Activated CD8-positive, alpha-beta T cell treated with anti-CD3 and anti-CD28 coated beads for 36 hours (primary cell): ENCODE measurements at regions not wholly inside any gene's neighbourhood (a gene's known extent, or its start where the extent isn't known, plus 50 kb on each side); places are given as distances from the start of the nearest gene placed in this dataset.

Experiments
- ATAC-seq: fragments of 200-7000 bp; cut with Tn5 transposase; one replicate; pipeline ENCODE4 v1.10.0; 2021; ENCODE audit warnings: mild to moderate bottlenecking, moderate library complexity
- CTCF ChIA-PET: fragments of 350-600 bp; sonication (Branson Sonifier 250); formaldehyde crosslinking; loops from one replicate; lab custom pipeline; 2021; ENCODE audit warnings: antibody characterized with exemption; lab: Charles Lee
- POLR2A ChIA-PET: fragments of 350-600 bp; sonication (Branson Sonifier 250); formaldehyde crosslinking; loops from one replicate; lab custom pipeline; 2021; ENCODE audit warnings: antibody characterized with exemption; lab: Charles Lee
- DNase-seq: peaks from one replicate; pipeline ENCODE4 v3.0.0-alpha.2; 2020
- H3K27ac Mint-ChIP-seq: one replicate; pipeline ENCODE4 v1.8.0; 2021; ENCODE audit warnings: mild to moderate bottlenecking, mixed read lengths
- H3K27me3 Mint-ChIP-seq: one replicate; pipeline ENCODE4 v1.8.0; 2021; ENCODE audit warnings: mixed read lengths
- H3K36me3 Mint-ChIP-seq: one replicate; pipeline ENCODE4 v1.8.0; 2021; ENCODE audit warnings: low read depth, mixed read lengths
- H3K4me1 Mint-ChIP-seq: one replicate; pipeline ENCODE4 v1.8.0; 2021; ENCODE audit warnings: low read depth, mixed read lengths
- H3K4me3 Mint-ChIP-seq: one replicate; pipeline ENCODE4 v1.8.0; 2021; ENCODE audit warnings: mild to moderate bottlenecking, moderate library complexity, mixed read lengths
- H3K9me3 Mint-ChIP-seq: one replicate; pipeline ENCODE4 v1.8.0; 2021; ENCODE audit warnings: mixed read lengths
- CTCF ChIP-seq: fragments of 200-600 bp; IDR thresholded peaks from one replicate; pipeline ENCODE4 v1.8.0; 2022; ENCODE audit warnings: antibody characterized with exemption, mild to moderate bottlenecking
- intact Hi-C: fragments of 100-400 bp; cut with micrococcal nuclease; formaldehyde crosslinking; loops from one replicate; pipeline ENCODE4 v1.10.0; 2022

GRCh38 chr17:420479-421175 is 68.0 kb upstream of the RPH3AL start:
- Mint-ChIP-seq H3K4me3 (no peak overlapping the region), H3K27ac (no peak overlapping the region)
- POLR2A ChIA-PET: interaction anchor here (0.6 kb wide), 1 partner anchor 1414 kb away, joined by 3 read pairs; no protein-coding TSS in a partner anchor

GRCh38 chr17:419073-419735 is 66.6 kb upstream of the RPH3AL start:
- ATAC-seq (peak; percentile 10), DNase-seq (peak; percentile 76)
- POLR2A ChIA-PET: interaction anchor here (1.1 to 1.4 kb wide), 2 partner anchors 21 to 78 kb away, joined by 3 read pairs; no protein-coding TSS in a partner anchor
- CTCF ChIA-PET: interaction anchor here (0.6 to 1.0 kb wide), 2 partner anchors 24 to 281 kb away, joined by 3 read pairs; no protein-coding TSS in a partner anchor
- TF ChIP-seq CTCF: no peak
- Mint-ChIP-seq H3K27ac (peak overlapping the region; percentile 80), H3K36me3 (peaks cover 2% of the 10 kb centered on the region), H3K4me1 (peaks cover 51% of the 10 kb centered on the region), H3K27me3 (no peaks in the 10 kb centered on the region), H3K9me3 (no peaks in the 10 kb centered on the region), H3K4me3 (no peak overlapping the region)
- intact Hi-C loops: no loop called here

More at GRCh38 chr17:420479-421175, 68.0 kb upstream of the RPH3AL start:
- intact Hi-C loops: no loop called here
- H3K27me3 Mint-ChIP-seq: no peaks in the 10 kb centered on the region
- H3K9me3 Mint-ChIP-seq: no peaks in the 10 kb centered on the region
- H3K4me1 Mint-ChIP-seq: peaks cover 44% of the 10 kb centered on the region
- CTCF ChIA-PET: interaction anchor here (1.2 to 3.6 kb wide), 2 partner anchors 9 to 280 kb away, joined by 8 to 18 read pairs; no protein-coding TSS in a partner anchor
- no peak for TF ChIP-seq CTCF
- ATAC-seq (no peak), DNase-seq (no peak)
- H3K36me3 Mint-ChIP-seq: no peaks in the 10 kb centered on the region

GRCh38 chr17:418421-418751 is 65.8 kb upstream of the RPH3AL start:
- ChIA-PET CTCF (interaction anchor here (0.5 to 1.0 kb wide), 4 partner anchors 24 to 282 kb away, joined by 3 read pairs; no protein-coding TSS in a partner anchor), POLR2A (interaction anchor here (1.4 kb wide), 1 partner anchor 22 kb away, joined by 3 read pairs; no protein-coding TSS in a partner anchor)
- no peaks in the 10 kb centered on the region for H3K27me3 Mint-ChIP-seq
- H3K4me3 Mint-ChIP-seq: peak overlapping the region; percentile 47
- H3K4me1 Mint-ChIP-seq: peaks cover 56% of the 10 kb centered on the region
- intact Hi-C loops: no loop called here
- peaks cover 4% of the 10 kb centered on the region for H3K36me3 Mint-ChIP-seq
- peak overlapping the region; percentile 98 for H3K27ac Mint-ChIP-seq
- no peak for TF ChIP-seq CTCF
- DNase-seq (peak; percentile 82), ATAC-seq (peak; percentile 76)
- no peaks in the 10 kb centered on the region for H3K9me3 Mint-ChIP-seq

- peak overlapping the region; percentile 47 for H3K4me3 Mint-ChIP-seq
- peaks cover 59% of the 10 kb centered on the region for H3K4me1 Mint-ChIP-seq
These were observed 65.2 kb upstream of the RPH3AL start for GRCh38 chr17:417691-418420.

More at GRCh38 chr17:417691-418420, 65.2 kb upstream of the RPH3AL start:
- H3K9me3 Mint-ChIP-seq: no peaks in the 10 kb centered on the region
- DNase-seq (no peak), ATAC-seq (no peak)
- CTCF ChIA-PET: interaction anchor here (1.0 to 4.2 kb wide), 3 partner anchors 25 to 282 kb away, joined by 3 to 29 read pairs (median 3); no protein-coding TSS in a partner anchor
- POLR2A ChIA-PET: interaction anchor here (0.7 to 1.7 kb wide), 2 partner anchors 77 to 276 kb away, joined by 3 to 6 read pairs; no protein-coding TSS in a partner anchor
- intact Hi-C loops: no loop called here
- no peak for TF ChIP-seq CTCF
- peaks cover 4% of the 10 kb centered on the region for H3K36me3 Mint-ChIP-seq
- H3K27ac Mint-ChIP-seq: peak overlapping the region; percentile 98
- H3K27me3 Mint-ChIP-seq: no peaks in the 10 kb centered on the region
